Sciatic nerve (tissue), 2 donors: ENCODE measurements at regions not wholly inside any gene's neighbourhood (a gene's known extent, or its start where the extent isn't known, plus 50 kb on each side); places are given as distances from the start of the nearest gene placed in this dataset.
A peak's percentile ranks its signal among the peaks of the same experiment; 100 is the strongest.
"Not testable (repeated sequence)": the region's sequence is repeated elsewhere in the genome, so short reads cannot be mapped to it uniquely, and the experiment has no call there.

Experiments used
- ATAC-seq: fragments of 200-7000 bp; cut with Tn5 transposase; one replicate; pipeline ENCODE4 v1.9.1; 2020; ENCODE audit warnings: mild to moderate bottlenecking, moderate library complexity
- DNase-seq: peaks from one replicate; pipeline ENCODE4 v3.0.0-alpha.2; 2020; ENCODE audit warnings: low spot score
- intact Hi-C: fragments of 100-400 bp; cut with DNase I; formaldehyde crosslinking; loops from one replicate; pipeline ENCODE4 v1.14.2; 2022
- donor health status: DM: no; HTN: no; CAD: no.
- donor health status: DM: no; HTN: no; CAD: no.

GRCh38 chr5:44933686-44934085 lies 124.9 kb downstream of the MRPS30 start:
- no peak for DNase-seq
- no peak for ATAC-seq
- intact Hi-C loops, result no loop called here

DNA sequence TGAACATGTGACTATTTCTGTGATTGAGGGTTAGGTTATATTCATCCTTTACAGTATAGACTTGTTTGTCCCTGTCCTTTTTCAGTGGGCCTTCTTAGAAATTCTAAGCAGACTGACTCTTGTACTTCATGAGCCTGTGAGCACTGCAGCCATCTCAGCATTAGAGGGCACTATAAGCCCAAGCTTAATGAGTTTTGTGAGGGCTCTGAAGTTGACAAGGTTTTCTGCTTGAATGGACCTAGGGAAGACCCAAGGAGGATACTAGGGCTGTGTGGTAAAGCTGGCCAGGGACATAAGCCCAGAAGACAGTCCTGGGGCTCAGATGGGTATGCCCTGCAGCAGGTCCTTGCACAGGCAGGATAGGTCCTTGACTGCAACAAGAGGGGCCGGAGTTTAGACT lies 126.5 kb downstream of the MRPS30 start:
- DNase-seq, result no peak
- no peak for ATAC-seq
- intact Hi-C loops, result no loop called here

- no peak for DNase-seq
- ATAC-seq, result no peak
- intact Hi-C loops, result no loop called here
These were observed 127.1 kb downstream of the MRPS30 start for GRCh38 chr5:44935871-44936270.

- DNase-seq (no peak), ATAC-seq (peak; percentile 56)
- intact Hi-C loops, result no loop called here
These were observed 133.8 kb downstream of the MRPS30 start for GRCh38 chr5:44942524-44943001.

GRCh38 chr5:44943647-44944046 lies 134.9 kb downstream of the MRPS30 start:
- no peak for DNase-seq
- no peak for ATAC-seq
- intact Hi-C loops, result no loop called here

GRCh38 chr5:44945743-44946142 lies 137.0 kb downstream of the MRPS30 start:
- no peak for ATAC-seq
- intact Hi-C loops, result no loop called here
- DNase-seq, result no peak

GRCh38 chr5:44949687-44950086 lies 140.9 kb downstream of the MRPS30 start:
- intact Hi-C loops, result no loop called here
- ATAC-seq, result no peak
- DNase-seq, result no peak

- ATAC-seq (no peak), DNase-seq (no peak)
- intact Hi-C loops, result no loop called here
These were observed 142.6 kb downstream of the MRPS30 start for GRCh38 chr5:44951371-44951770.

- intact Hi-C loops, result no loop called here
- DNase-seq (no peak), ATAC-seq (no peak)
These were observed 143.6 kb downstream of the MRPS30 start for GRCh38 chr5:44952376-44952775.

GRCh38 chr5:44953078-44953477 lies 144.3 kb downstream of the MRPS30 start:
- intact Hi-C loops, result no loop called here
- DNase-seq (no peak), ATAC-seq (no peak)

DNA sequence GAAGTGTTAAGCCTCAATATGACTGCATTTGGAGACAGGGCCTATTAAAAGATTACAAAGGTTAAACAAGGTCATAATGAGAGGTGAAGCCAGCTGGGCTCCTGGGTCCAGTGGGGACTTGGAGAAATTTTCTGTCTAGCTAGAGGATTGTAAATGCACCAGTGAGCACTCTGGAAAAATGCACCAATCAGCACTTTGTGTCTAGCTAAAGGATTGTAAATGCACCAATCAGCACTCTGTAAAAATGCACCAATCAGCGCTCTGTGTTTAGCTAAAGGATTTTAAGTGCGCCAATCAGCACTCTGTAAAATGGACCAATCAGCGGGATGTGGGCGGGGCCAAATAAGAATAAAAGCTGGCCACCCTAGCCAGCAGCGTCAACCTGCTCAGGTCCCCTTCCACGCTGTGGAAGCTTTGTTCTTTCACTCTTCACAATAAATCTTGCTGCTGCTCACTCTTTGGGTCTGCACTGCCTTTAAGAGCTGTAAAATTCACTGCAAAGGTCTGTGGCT lies 150.3 kb downstream of the MRPS30 start:
- ATAC-seq, intact Hi-C loops, DNase-seq: not testable (repeated sequence)

DNA sequence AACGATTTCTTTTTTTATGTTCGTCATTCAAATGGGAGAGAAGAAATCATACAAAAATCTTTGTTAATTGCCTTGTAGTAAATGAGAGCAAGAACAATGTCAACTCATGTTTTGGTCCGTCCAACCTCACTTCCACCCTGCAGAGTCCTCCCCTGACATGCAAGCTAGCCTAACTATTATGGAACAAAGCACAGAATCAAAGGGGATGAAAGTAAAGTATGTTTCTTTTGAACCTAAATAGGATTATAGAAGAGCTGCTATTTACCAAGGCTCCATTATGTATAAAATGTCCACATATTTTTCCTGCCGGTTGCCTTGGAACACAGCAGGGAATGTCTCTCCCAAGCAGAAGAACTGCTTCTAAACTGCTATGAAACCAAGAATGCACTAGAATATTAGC lies 161.1 kb downstream of the MRPS30 start:
- intact Hi-C loops, result no loop called here
- no peak for DNase-seq
- ATAC-seq, result no peak

DNA sequence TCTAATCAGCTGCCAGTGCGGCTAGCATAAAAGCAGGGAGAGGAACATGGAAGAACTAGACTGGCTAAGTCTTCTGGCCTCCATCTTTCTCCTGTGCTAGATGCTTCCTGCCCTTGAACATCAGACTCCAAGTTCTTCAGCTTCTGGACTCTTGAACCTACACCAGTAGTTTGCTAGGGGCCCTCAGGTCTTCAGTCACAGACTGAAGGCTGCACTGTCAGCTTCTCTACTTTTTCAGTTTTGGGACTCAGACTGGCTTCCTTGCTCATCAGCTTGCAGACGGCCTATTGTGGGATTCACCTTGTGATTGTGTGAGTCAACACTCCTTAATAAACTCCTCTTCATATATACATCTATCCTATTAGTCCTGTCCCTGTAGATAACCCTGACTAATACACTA lies 162.2 kb downstream of the MRPS30 start:
- ATAC-seq, intact Hi-C loops, DNase-seq: not testable (repeated sequence)

GRCh38 chr5:44974813-44975212 lies 166.1 kb downstream of the MRPS30 start:
- no peak for DNase-seq
- intact Hi-C loops, result no loop called here
- ATAC-seq, result no peak

- intact Hi-C loops, result no loop called here
- ATAC-seq, result no peak
These were observed 173.0 kb downstream of the MRPS30 start for GRCh38 chr5:44981708-44982107.

GRCh38 chr5:44983006-44983405 lies 174.3 kb downstream of the MRPS30 start:
- ATAC-seq (no peak), DNase-seq (no peak)
- intact Hi-C loops, result no loop called here

More at GRCh38 chr5:44981708-44982107, 173.0 kb downstream of the MRPS30 start:
- DNase-seq, result no peak

- DNase-seq (no peak), ATAC-seq (no peak)
- intact Hi-C loops, result no loop called here
These were observed 178.3 kb downstream of the MRPS30 start for GRCh38 chr5:44987026-44987425.

DNA sequence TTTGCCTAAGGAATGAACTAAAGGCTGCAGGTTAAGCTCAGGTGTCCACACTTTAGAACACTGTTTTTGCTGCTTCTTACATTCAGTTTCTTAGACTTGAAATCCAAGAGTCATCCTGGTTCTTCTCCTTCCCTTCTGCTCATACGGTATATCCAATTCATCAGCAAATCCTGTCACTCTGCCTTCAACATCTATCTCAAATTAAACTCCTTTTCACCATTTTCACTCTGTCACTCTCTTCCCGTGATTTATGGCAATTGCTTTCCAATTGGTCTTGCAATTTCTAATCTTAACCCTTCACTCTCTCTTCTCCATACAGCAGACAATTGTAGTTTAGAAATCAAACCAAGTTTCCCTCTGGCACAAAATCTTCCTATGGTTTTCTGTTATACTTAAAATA lies 182.9 kb downstream of the MRPS30 start:
- intact Hi-C loops, result no loop called here
- ATAC-seq (no peak), DNase-seq (no peak)

DNA sequence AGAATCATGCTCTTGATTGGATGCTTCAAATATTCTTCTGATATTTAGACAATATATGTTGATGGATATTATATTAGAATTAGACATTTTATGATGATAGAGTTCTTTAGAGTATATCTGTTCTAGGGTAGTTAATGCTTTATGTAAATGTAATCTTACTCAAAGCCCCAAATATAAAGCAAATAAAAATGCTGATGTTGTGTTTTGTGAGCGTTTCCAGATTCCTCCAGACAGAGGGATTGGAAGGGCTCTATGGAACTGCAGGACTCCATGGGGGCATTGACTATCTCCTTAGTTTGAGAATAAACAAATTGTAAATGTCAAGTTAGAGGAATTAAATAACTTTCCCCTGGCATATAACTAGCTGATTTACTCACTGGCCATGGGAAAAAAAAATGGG lies 184.5 kb downstream of the MRPS30 start:
- DNase-seq (no peak), ATAC-seq (no peak)
- intact Hi-C loops, result no loop called here

DNA sequence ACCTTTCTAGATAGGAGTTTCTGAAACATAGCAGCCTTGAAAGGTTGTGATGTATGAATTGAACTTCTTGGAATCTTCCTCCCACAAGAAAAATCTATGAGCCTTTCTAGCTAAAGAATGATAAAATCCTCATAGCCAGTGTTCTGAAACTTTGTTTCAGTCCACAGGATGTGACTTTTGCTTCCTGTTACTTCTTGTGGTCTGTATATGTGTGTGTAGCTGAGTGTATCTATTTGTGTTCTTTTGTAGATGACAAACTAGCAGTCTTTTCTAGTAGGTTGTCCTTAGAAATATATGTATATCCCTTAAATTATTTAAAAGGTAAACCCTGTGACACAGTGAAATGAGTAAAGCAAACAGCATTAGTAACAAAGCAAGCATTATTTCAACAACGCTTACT lies 188.8 kb downstream of the MRPS30 start:
- DNase-seq (no peak), ATAC-seq (no peak)
- intact Hi-C loops, result no loop called here

DNA sequence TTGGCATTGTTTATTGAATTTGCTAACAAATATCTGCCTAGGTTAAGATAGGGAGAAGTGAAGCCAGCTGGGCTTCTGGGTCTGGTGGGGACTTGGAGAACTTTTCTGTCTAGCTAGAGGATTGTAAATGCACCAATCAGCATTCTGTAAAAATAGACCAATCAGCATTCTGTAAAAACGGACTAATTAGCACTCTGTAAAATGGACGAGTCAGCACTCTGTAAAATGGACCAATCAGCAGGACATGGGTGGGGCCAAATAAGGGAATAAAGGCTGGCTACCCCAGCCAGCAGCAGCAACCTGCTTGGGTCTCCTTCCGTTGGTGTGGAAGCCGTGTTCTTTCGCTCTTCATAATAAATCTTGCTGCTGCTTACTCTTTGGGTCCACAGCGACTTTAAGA lies 198.4 kb downstream of the MRPS30 start:
- not testable (repeated sequence) for ATAC-seq

DNA sequence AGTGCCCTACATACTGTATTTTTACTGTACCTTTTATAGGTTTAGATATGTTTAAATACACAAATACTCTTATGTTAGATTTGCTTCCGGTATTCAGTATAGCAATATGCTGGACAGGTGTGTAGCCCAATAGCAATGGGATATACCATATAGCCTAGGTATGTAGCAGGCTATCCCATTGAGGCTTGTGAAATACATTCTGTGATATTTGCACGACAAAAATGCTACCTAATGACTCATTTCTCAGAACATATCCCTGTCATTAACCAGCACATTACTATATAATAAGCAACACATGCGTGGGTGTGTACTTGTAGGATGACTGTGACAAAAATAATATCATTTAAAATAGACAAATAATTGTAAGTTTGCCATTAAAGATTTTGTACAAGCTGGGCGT lies 208.8 kb downstream of the MRPS30 start:
- intact Hi-C loops, result no loop called here
- no peak for ATAC-seq
- no peak for DNase-seq

More for the DNA sequence above, 198.4 kb downstream of the MRPS30 start:
- intact Hi-C loops, DNase-seq: not testable (repeated sequence)
